ENCODE measurements at regions not wholly inside any gene's neighbourhood (a gene's known extent, or its start where the extent isn't known, plus 50 kb on each side); places are given as distances from the start of the nearest gene placed in this dataset.

- DNase-seq (ENCODE audit: low read depth, low spot score), result no peak
Measured at GRCh38 chr1:167145965-167146364, 52.1 kb downstream of the STYXL2 start.

- no peak for DNase-seq (ENCODE audit: low read depth, low spot score)
Measured at GRCh38 chr1:167146903-167147539, 53.1 kb downstream of the STYXL2 start.

- no peak for DNase-seq (ENCODE audit: low read depth, low spot score)
Measured at GRCh38 chr1:167148421-167148820, 54.5 kb downstream of the STYXL2 start.

GRCh38 chr1:167149793-167150491, 56.1 kb downstream of the STYXL2 start:
- DNase-seq (ENCODE audit: low read depth, low spot score), result no peak

- no peak for DNase-seq (ENCODE audit: low read depth, low spot score)
Measured at GRCh38 chr1:167150492-167150833, 56.6 kb downstream of the STYXL2 start.

- DNase-seq (ENCODE audit: low read depth, low spot score), result no peak
Measured at GRCh38 chr1:167152192-167152876, 58.5 kb downstream of the STYXL2 start.

GRCh38 chr1:167156466-167156865, 62.6 kb downstream of the STYXL2 start:
- no peak for DNase-seq (ENCODE audit: low read depth, low spot score)

GRCh38 chr1:167157114-167157513, 63.2 kb downstream of the STYXL2 start:
- no peak for DNase-seq (ENCODE audit: low read depth, low spot score)

GRCh38 chr1:167158111-167158812, 62.4 kb upstream of the POU2F1 start:
- DNase-seq (ENCODE audit: low read depth, low spot score), result peak; percentile 16

GRCh38 chr1:167158813-167159275, 61.8 kb upstream of the POU2F1 start:
- DNase-seq (ENCODE audit: low read depth, low spot score), result no peak

- DNase-seq (ENCODE audit: low read depth, low spot score), result no peak
Measured at GRCh38 chr1:167159782-167160181, 60.9 kb upstream of the POU2F1 start.

GRCh38 chr1:167161242-167161641, 59.4 kb upstream of the POU2F1 start:
- DNase-seq (ENCODE audit: low read depth, low spot score), result peak; percentile 53

- DNase-seq (ENCODE audit: low read depth, low spot score), result no peak
Measured at GRCh38 chr1:167161762-167162161, 58.9 kb upstream of the POU2F1 start.

- DNase-seq (ENCODE audit: low read depth, low spot score), result no peak
Measured at GRCh38 chr1:167165219-167165618, 55.5 kb upstream of the POU2F1 start.

- peak; percentile 96 for DNase-seq (ENCODE audit: low read depth, low spot score)
Measured at GRCh38 chr1:167165948-167166689, 54.6 kb upstream of the POU2F1 start.

- no peak for DNase-seq (ENCODE audit: low read depth, low spot score)
Measured at GRCh38 chr1:167166690-167167075, 54.0 kb upstream of the POU2F1 start.

GRCh38 chr1:167168424-167168823, 52.3 kb upstream of the POU2F1 start:
- DNase-seq (ENCODE audit: low read depth, low spot score), result no peak

GRCh38 chr1:167169642-167170041, 51.0 kb upstream of the POU2F1 start:
- no peak for DNase-seq (ENCODE audit: low read depth, low spot score)
